ENCODE measurements at regions not wholly inside any gene's neighbourhood (a gene's known extent, or its start where the extent isn't known, plus 50 kb on each side); places are given as distances from the start of the nearest gene placed in this dataset.
"Not testable (repeated sequence)": the region's sequence is repeated elsewhere in the genome, so short reads cannot be mapped to it uniquely, and the experiment has no call there.

- H2BK12ac ChIP-seq (ENCODE audit: insufficient read length, low read depth, low read length) = no peak overlapping the region
- no peak overlapping the region for H3K56ac ChIP-seq (ENCODE audit: insufficient read length, low read depth, low read length)
- no peaks in the 10 kb centered on the region for H3K9me3 Mint-ChIP-seq
- H3K27ac Mint-ChIP-seq = no peak overlapping the region
- WGBS (ENCODE audit: extremely low coverage, insufficient read length, low lambda C conversion rate) = no CpG with 5 or more reads among the region's 5 CpGs
- H3K79me1 ChIP-seq (ENCODE audit: insufficient read depth, low read depth, low read length, poor library complexity, severe bottlenecking) = no peaks in the 10 kb centered on the region
- no peaks in the 10 kb centered on the region for H3K23me2 ChIP-seq (ENCODE audit: insufficient read length, low read depth, low read length, poor library complexity, severe bottlenecking)
- H2BK120ac ChIP-seq (ENCODE audit: low read depth, low read length, poor library complexity, severe bottlenecking) = no peak overlapping the region
- DNase-seq = no peak
- no peak overlapping the region for H3K18ac ChIP-seq (ENCODE audit: insufficient read length, low read depth, low read length)
- no peaks in the 10 kb centered on the region for H3K9me3 ChIP-seq (ENCODE audit: control insufficient read depth, low read depth, low read length)
- H3K27me3 ChIP-seq (ENCODE audit: insufficient read depth, low read length) = no peaks in the 10 kb centered on the region
- no peak overlapping the region for H3K14ac ChIP-seq (ENCODE audit: insufficient read depth, low read length)
- H3K9ac ChIP-seq (ENCODE audit: extremely low read depth, insufficient read length, low read length) = no peak overlapping the region
- H4K91ac ChIP-seq (ENCODE audit: insufficient read length, low read depth, low read length) = no peak overlapping the region
- no peak overlapping the region for H2AK5ac ChIP-seq (ENCODE audit: insufficient read length, low read length)
- no peak overlapping the region for H2BK15ac ChIP-seq (ENCODE audit: low read depth, low read length)
- H3K27ac ChIP-seq (ENCODE audit: insufficient read length, low read depth, low read length) = no peak overlapping the region
- no peak overlapping the region for H2BK5ac ChIP-seq (ENCODE audit: insufficient read length, low read length)
- no peak overlapping the region for H4K8ac ChIP-seq (replicated peaks; ENCODE audit: insufficient read length, low read depth, low read length)
- H2BK20ac ChIP-seq (ENCODE audit: low read depth, low read length, poor library complexity, severe bottlenecking) = no peak overlapping the region
- H3K4me1 Mint-ChIP-seq = no peaks in the 10 kb centered on the region
- H4K20me1 ChIP-seq (ENCODE audit: control insufficient read depth, insufficient read depth, insufficient read length) = no peaks in the 10 kb centered on the region
- no peak overlapping the region for H3K4ac ChIP-seq (ENCODE audit: low read depth, low read length)
- H2AFZ ChIP-seq (ENCODE audit: low read length) = no peak overlapping the region
- H3K79me2 ChIP-seq (ENCODE audit: insufficient read depth, low read length) = no peaks in the 10 kb centered on the region
- H3T11ph ChIP-seq (ENCODE audit: low read length) = no peak overlapping the region
- H3K4me3 Mint-ChIP-seq = no peak overlapping the region
- TF ChIP-seq CTCF (conservative IDR thresholded peaks at IDR 0.05) = no peak
- no peaks in the 10 kb centered on the region for H3K36me3 Mint-ChIP-seq (ENCODE audit: insufficient read depth in 1 of 3, low read depth in 3 of 3)
- H3K4me1 ChIP-seq (ENCODE audit: insufficient read depth, low read length) = no peaks in the 10 kb centered on the region
- peaks cover 2% of the 10 kb centered on the region; the same call in 1 of the 2 replicates for H3K27me3 Mint-ChIP-seq (ENCODE audit: low read depth)
- H3K4me2 ChIP-seq (ENCODE audit: insufficient read depth, insufficient read length, low read length) = no peak overlapping the region
- H3K23ac ChIP-seq (ENCODE audit: insufficient read length, low read depth, low read length) = no peak overlapping the region
- H4K5ac ChIP-seq (ENCODE audit: insufficient read length, low read depth, low read length) = no peak overlapping the region
Measured at GRCh38 chr4:155578219-155578618, 88.4 kb upstream of the GUCY1A1 start.

DNA sequence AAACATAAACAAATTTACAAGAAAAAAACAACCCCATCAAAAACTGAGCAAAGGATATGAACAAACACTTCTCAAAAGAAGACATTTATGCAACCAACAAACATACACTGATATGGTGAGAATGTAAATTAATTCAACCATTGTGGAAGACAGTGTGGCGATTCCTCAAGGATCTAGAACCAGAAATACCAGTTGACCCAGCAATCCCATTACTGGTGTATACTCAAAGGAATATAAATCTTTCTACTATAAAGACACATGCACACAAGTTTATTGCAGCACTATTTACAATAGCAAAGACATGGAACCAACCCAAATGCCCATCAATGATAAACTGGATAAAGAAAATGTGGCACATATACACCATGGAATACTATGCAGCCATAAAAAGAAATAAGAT, 92.3 kb upstream of the GUCY1A1 start:
- not testable (repeated sequence) for H3K79me1 ChIP-seq (ENCODE audit: insufficient read depth, low read depth, low read length, poor library complexity, severe bottlenecking); H4K8ac ChIP-seq (replicated peaks; ENCODE audit: insufficient read length, low read depth, low read length); H3K4ac ChIP-seq (ENCODE audit: low read depth, low read length); H2BK12ac ChIP-seq (ENCODE audit: insufficient read length, low read depth, low read length); DNase-seq; H3K23me2 ChIP-seq (ENCODE audit: insufficient read length, low read depth, low read length, poor library complexity, severe bottlenecking); H3K27ac Mint-ChIP-seq; H3K4me2 ChIP-seq (ENCODE audit: insufficient read depth, insufficient read length, low read length); H3K4me1 ChIP-seq (ENCODE audit: insufficient read depth, low read length); H3K4me3 Mint-ChIP-seq; H2AK5ac ChIP-seq (ENCODE audit: insufficient read length, low read length); H3K18ac ChIP-seq (ENCODE audit: insufficient read length, low read depth, low read length); H3K79me2 ChIP-seq (ENCODE audit: insufficient read depth, low read length); H3K9me3 ChIP-seq (ENCODE audit: control insufficient read depth, low read depth, low read length); H3K4me1 Mint-ChIP-seq; H2AFZ ChIP-seq (ENCODE audit: low read length); H2BK5ac ChIP-seq (ENCODE audit: insufficient read length, low read length); H3K27me3 Mint-ChIP-seq (ENCODE audit: low read depth); H4K5ac ChIP-seq (ENCODE audit: insufficient read length, low read depth, low read length); H3T11ph ChIP-seq (ENCODE audit: low read length); H4K20me1 ChIP-seq (ENCODE audit: control insufficient read depth, insufficient read depth, insufficient read length); H3K56ac ChIP-seq (ENCODE audit: insufficient read length, low read depth, low read length); H2BK20ac ChIP-seq (ENCODE audit: low read depth, low read length, poor library complexity, severe bottlenecking); H3K9me3 Mint-ChIP-seq; H3K36me3 Mint-ChIP-seq (ENCODE audit: insufficient read depth in 1 of 3, low read depth in 3 of 3); H3K27me3 ChIP-seq (ENCODE audit: insufficient read depth, low read length); H2BK15ac ChIP-seq (ENCODE audit: low read depth, low read length); H3K27ac ChIP-seq (ENCODE audit: insufficient read length, low read depth, low read length); H4K91ac ChIP-seq (ENCODE audit: insufficient read length, low read depth, low read length); H3K23ac ChIP-seq (ENCODE audit: insufficient read length, low read depth, low read length); H3K14ac ChIP-seq (ENCODE audit: insufficient read depth, low read length); H2BK120ac ChIP-seq (ENCODE audit: low read depth, low read length, poor library complexity, severe bottlenecking); H3K9ac ChIP-seq (ENCODE audit: extremely low read depth, insufficient read length, low read length)
- no CpG with 5 or more reads among the region's 1 CpG for WGBS (ENCODE audit: extremely low coverage, insufficient read length, low lambda C conversion rate)

Data from H9 (cell line).